RWPE1 (cell line): ENCODE measurements at regions not wholly inside any gene's neighbourhood (a gene's known extent, or its start where the extent isn't known, plus 50 kb on each side); places are given as distances from the start of the nearest gene placed in this dataset.

Experiments used
- CTCF ChIA-PET: fragments of 350-600 bp; sonication (Branson Sonifier 250); formaldehyde crosslinking; extraction: SDS; loops from one replicate; lab custom pipeline; 2021; lab: Yijun Ruan, JAX
- POLR2A ChIA-PET: fragments of 400-600 bp; formaldehyde crosslinking; extraction: SDS; loops from one replicate; lab custom pipeline; 2020; ENCODE audit warnings: antibody characterized with exemption; ENCODE audit not compliant: low non-redundant PET; lab: Yijun Ruan, JAX
- DNase-seq: peaks from one replicate; pipeline ENCODE4 v3.0.0; 2012; ENCODE audit warnings: low spot score
- H3K27ac ChIP-seq: fragments of 450-650 bp; 2 replicates; pipeline ENCODE4 v1.5.1; 2017
- CTCF ChIP-seq: fragments of 450-650 bp; conservative IDR thresholded peaks from 2 replicates; pipeline ENCODE4 v1.5.1; 2017; ENCODE audit warnings: low read depth, mild to moderate bottlenecking

- CTCF ChIA-PET, result no interaction called here
- DNase-seq, result no peak
- POLR2A ChIA-PET, result no interaction called here
- no peak for TF ChIP-seq CTCF
- no peak overlapping the region for H3K27ac ChIP-seq
Measured at GRCh38 chr10:55224007-55224781, 423.2 kb upstream of the PCDH15 start.

- no peak for DNase-seq
- POLR2A ChIA-PET, result no interaction called here
- no peak for TF ChIP-seq CTCF
- CTCF ChIA-PET, result no interaction called here
- H3K27ac ChIP-seq, result no peak overlapping the region
Measured at GRCh38 chr10:55223352-55223751, 422.3 kb upstream of the PCDH15 start.

- no peak for TF ChIP-seq CTCF
- no peak for DNase-seq
- no peak overlapping the region for H3K27ac ChIP-seq
- ChIA-PET CTCF (interaction anchor here (0.6 kb wide), 1 partner anchor 1614 kb away, joined by 3 read pairs; no protein-coding TSS in a partner anchor), POLR2A (no interaction called here)
Measured at GRCh38 chr10:55220975-55221374, 419.9 kb upstream of the PCDH15 start.

- no peak overlapping the region for H3K27ac ChIP-seq
- no peak for DNase-seq
- ChIA-PET POLR2A (no interaction called here), CTCF (no interaction called here)
- TF ChIP-seq CTCF, result no peak
Measured at GRCh38 chr10:55215699-55216098, 414.7 kb upstream of the PCDH15 start.

GRCh38 chr10:55214608-55215007, 413.6 kb upstream of the PCDH15 start:
- CTCF ChIA-PET, result no interaction called here
- POLR2A ChIA-PET, result no interaction called here
- DNase-seq, result no peak
- no peak overlapping the region for H3K27ac ChIP-seq
- TF ChIP-seq CTCF, result no peak

- ChIA-PET POLR2A (no interaction called here), CTCF (no interaction called here)
- DNase-seq, result no peak
- no peak overlapping the region for H3K27ac ChIP-seq
- no peak for TF ChIP-seq CTCF
Measured at GRCh38 chr10:55212051-55212450, 411.0 kb upstream of the PCDH15 start.
